HG03378 (cell line): ENCODE measurements at regions not wholly inside any gene's neighbourhood (a gene's known extent, or its start where the extent isn't known, plus 50 kb on each side); places are given as distances from the start of the nearest gene placed in this dataset.
A peak's percentile ranks its signal among the peaks of the same experiment; 100 is the strongest.
"Not testable (repeated sequence)": the region's sequence is repeated elsewhere in the genome, so short reads cannot be mapped to it uniquely, and the experiment has no call there.

Source experiments
- ATAC-seq: cut with Tn5 transposase; IDR thresholded peaks from one replicate; pipeline ENCODE4 v1.9.1; 2021; ENCODE audit warnings: mild to moderate bottlenecking, moderate library complexity; ENCODE audit not compliant: unreplicated experiment

- no peak for ATAC-seq
Observed at GRCh38 chr1:185478877-185479276, 161.8 kb upstream of the IVNS1ABP start.

GRCh38 chr1:185477638-185478580, 160.9 kb upstream of the IVNS1ABP start:
- ATAC-seq: no peak

- no peak for ATAC-seq
Observed at GRCh38 chr1:185474440-185475149, 157.6 kb upstream of the IVNS1ABP start.

GRCh38 chr1:185473186-185473585, 156.1 kb upstream of the IVNS1ABP start:
- no peak for ATAC-seq

GRCh38 chr1:185468626-185469025, 151.6 kb upstream of the IVNS1ABP start:
- ATAC-seq: no peak

- ATAC-seq: no peak
Observed at GRCh38 chr1:185467122-185467521, 150.1 kb upstream of the IVNS1ABP start.

GRCh38 chr1:185464777-185465176, 147.7 kb upstream of the IVNS1ABP start:
- no peak for ATAC-seq

- no peak for ATAC-seq
Observed at GRCh38 chr1:185463433-185463832, 146.4 kb upstream of the IVNS1ABP start.

- no peak for ATAC-seq
Observed at GRCh38 chr1:185463011-185463410, 146.0 kb upstream of the IVNS1ABP start.

GRCh38 chr1:185460723-185461122, 143.7 kb upstream of the IVNS1ABP start:
- ATAC-seq: not testable (repeated sequence)

GRCh38 chr1:185459141-185459540, 142.1 kb upstream of the IVNS1ABP start:
- ATAC-seq: no peak

- ATAC-seq: no peak
Observed at GRCh38 chr1:185458670-185459069, 141.6 kb upstream of the IVNS1ABP start.

GRCh38 chr1:185453496-185454192, 136.6 kb upstream of the IVNS1ABP start:
- ATAC-seq: no peak

GRCh38 chr1:185450917-185451316, 133.9 kb upstream of the IVNS1ABP start:
- ATAC-seq: no peak

GRCh38 chr1:185450060-185450788, 133.2 kb upstream of the IVNS1ABP start:
- no peak for ATAC-seq

GRCh38 chr1:185449378-185450059, 132.5 kb upstream of the IVNS1ABP start:
- no peak for ATAC-seq

GRCh38 chr1:185448591-185449186, 131.6 kb upstream of the IVNS1ABP start:
- ATAC-seq: no peak

- peak; percentile 50 for ATAC-seq
Observed at GRCh38 chr1:185446131-185446530, 129.1 kb upstream of the IVNS1ABP start.

GRCh38 chr1:185445594-185445993, 128.6 kb upstream of the IVNS1ABP start:
- ATAC-seq: no peak

- ATAC-seq: no peak
Observed at GRCh38 chr1:185444676-185445075, 127.6 kb upstream of the IVNS1ABP start.
